Small intestine (tissue), 7 donors: ENCODE measurements at regions not wholly inside any gene's neighbourhood (a gene's known extent, or its start where the extent isn't known, plus 50 kb on each side); places are given as distances from the start of the nearest gene placed in this dataset.
A peak's percentile ranks its signal among the peaks of the same experiment; 100 is the strongest.
"Not testable (repeated sequence)": the region's sequence is repeated elsewhere in the genome, so short reads cannot be mapped to it uniquely, and the experiment has no call there.

ENCODE experiments used
- DNase-seq, 2 donors: peaks; one replicate each; pipeline versions ENCODE4 v3.0.0 to v3.0.0-alpha.2; 2013
- FAIRE-seq: peaks from 2 replicates; lab custom pipeline; 2012; peaks lifted over from hg19 to GRCh38; lab: Jason Lieb, UNC
- H3K27ac ChIP-seq, 3 donors: one replicate each; pipeline ENCODE4 v1.5.1; 2013; ENCODE audit warnings: low read length in 2 of 3, mild to moderate bottlenecking in 2 of 3, control low read depth in 1 of 3, inconsistent platforms in 1 of 3, low read depth in 1 of 3, moderate library complexity in 1 of 3
- H3K27me3 ChIP-seq, 3 donors: one replicate each; pipeline ENCODE4 v1.6.1; 2013; ENCODE audit warnings: low read length in 3 of 3, inconsistent platforms in 1 of 3; ENCODE audit not compliant: control insufficient read depth in 3 of 3, insufficient read depth in 3 of 3
- H3K36me3 ChIP-seq, 3 donors: one replicate each; pipeline ENCODE4 v1.6.1; 2013; ENCODE audit warnings: low read length in 3 of 3, inconsistent platforms in 1 of 3, low read depth in 1 of 3, mild to moderate bottlenecking in 1 of 3, moderate library complexity in 1 of 3; ENCODE audit not compliant: control insufficient read depth in 3 of 3, insufficient read depth in 2 of 3
- H3K4me1 ChIP-seq, 3 donors: one replicate each; pipeline ENCODE4 v1.6.1; 2013; ENCODE audit warnings: low read length in 2 of 3, inconsistent platforms in 1 of 3, low read depth in 1 of 3, mild to moderate bottlenecking in 1 of 3, moderate library complexity in 1 of 3; ENCODE audit not compliant: control insufficient read depth in 3 of 3, insufficient read depth in 2 of 3
- H3K4me3 ChIP-seq, 3 donors: one replicate each; pipeline ENCODE4 v1.5.1; 2013; ENCODE audit warnings: low read length in 3 of 3, control low read depth in 1 of 3, inconsistent platforms in 1 of 3, low read depth in 1 of 3, mild to moderate bottlenecking in 1 of 3, moderate library complexity in 1 of 3
- H3K9me3 ChIP-seq, 2 donors: one replicate each; pipeline ENCODE4 v1.6.1; 2013; ENCODE audit warnings: low read depth in 1 of 2, low read length in 1 of 2; ENCODE audit not compliant: control insufficient read depth in 2 of 2, insufficient read depth in 1 of 2
- WGBS, 3 donors: extraction: QIAGEN DNeasy Blood & Tissue Kit; methylation state at CpG; one replicate each; pipeline ENCODE4 v1.1.7; 2013; 5-methylcytosine and 5-hydroxymethylcytosine counted together
- donor health status: healthy with polysubstance abuse.
- donor health status: control.
- donor health status: control.
- donor health status: Bipolar disorder and iron deficiency.
- donor health status: healthy.

DNA sequence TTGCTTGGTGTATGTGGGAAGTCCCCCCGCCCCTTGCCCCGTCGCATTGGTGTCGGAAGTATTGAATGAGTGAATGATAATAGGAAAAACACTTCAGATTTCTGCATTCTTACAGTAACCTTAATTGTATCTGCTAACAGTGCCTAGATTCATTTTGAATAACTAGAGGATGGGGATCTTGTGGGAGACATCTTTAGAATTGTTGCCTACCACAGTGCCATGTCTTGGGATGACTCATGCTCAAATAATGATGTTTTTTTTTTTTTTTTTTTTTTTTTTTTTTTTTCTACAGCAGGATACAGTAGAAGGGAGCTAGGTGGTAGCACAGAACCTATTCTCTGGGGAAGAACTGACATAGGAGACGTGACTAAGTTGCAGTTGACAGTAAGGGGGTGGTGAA is 237.9 kb downstream of the USP25 start:
- FAIRE-seq: no peak
- H3K4me1 ChIP-seq: no peaks in the 10 kb centered on the region
- WGBS, 3 donors: 83 to 93% (median 88%) methylated on average over 5 of the region's 5 CpGs

DNA sequence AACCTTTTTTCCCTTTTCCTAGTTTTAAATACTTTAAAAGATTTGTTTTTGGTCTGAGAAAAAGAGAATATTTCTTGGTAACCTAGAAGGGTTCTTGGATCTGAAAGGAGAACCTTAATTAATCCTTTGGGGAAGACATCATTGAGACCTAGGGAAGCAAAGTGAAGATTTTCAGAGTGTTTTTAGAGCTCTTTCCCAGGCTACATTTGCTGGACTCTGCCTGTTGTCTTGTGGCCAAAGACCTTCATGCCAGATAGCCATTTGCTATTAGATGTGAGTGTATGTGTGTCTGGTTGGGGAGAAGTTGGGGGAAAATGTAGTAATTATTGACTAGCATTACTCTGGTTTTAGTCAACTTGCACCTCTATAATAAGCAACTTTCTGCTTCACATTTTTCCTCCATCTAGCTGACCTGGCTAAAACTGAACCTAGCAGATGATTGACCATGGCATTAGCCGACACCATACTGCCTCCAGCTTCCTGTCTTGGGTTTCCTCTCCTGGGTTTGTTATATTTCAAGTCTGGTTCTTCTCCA is 239.1 kb downstream of the USP25 start:
- no peaks in the 10 kb centered on the region for H3K27me3 ChIP-seq
- no peak overlapping the region for H3K27ac ChIP-seq
- no peak for FAIRE-seq
- H3K9me3 ChIP-seq: no peaks in the 10 kb centered on the region
- H3K4me1 ChIP-seq: no peaks in the 10 kb centered on the region
- 78 to 86% (median 81%) methylated on average over 1 of the region's 1 CpG for WGBS, 3 donors
- no peaks in the 10 kb centered on the region for H3K36me3 ChIP-seq
- H3K4me3 ChIP-seq: no peak overlapping the region
- DNase-seq: no peak

More for the DNA sequence above, 237.9 kb downstream of the USP25 start:
- no peaks in the 10 kb centered on the region for H3K9me3 ChIP-seq
- H3K4me3 ChIP-seq: no peak overlapping the region
- no peaks in the 10 kb centered on the region for H3K36me3 ChIP-seq
- H3K27me3 ChIP-seq: no peaks in the 10 kb centered on the region
- no peak for DNase-seq
- H3K27ac ChIP-seq: no peak overlapping the region

DNA sequence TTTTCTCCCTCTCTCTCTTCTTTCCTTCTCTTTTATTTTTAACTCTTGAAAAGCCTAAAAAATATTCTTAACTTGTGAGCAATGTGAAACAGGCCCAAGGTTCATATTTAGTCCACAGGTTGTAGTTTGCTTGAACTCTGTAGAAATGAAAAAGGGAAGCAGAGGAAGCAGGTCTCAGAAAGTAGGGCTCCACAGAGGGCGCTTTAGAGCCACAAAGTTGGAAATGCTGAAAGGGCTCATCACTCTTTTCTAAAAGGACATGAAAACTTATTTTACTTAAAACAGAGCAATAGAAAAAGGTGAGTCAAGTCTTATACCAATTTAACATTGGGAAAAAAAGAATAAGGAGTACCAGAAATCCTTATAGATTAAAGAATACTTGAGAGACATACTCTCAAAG is 247.0 kb downstream of the USP25 start:
- FAIRE-seq: no peak
- 24 to 51% (median 33%) methylated on average over 1 of the region's 1 CpG for WGBS, 3 donors
- H3K4me3 ChIP-seq: no peak overlapping the region

DNA sequence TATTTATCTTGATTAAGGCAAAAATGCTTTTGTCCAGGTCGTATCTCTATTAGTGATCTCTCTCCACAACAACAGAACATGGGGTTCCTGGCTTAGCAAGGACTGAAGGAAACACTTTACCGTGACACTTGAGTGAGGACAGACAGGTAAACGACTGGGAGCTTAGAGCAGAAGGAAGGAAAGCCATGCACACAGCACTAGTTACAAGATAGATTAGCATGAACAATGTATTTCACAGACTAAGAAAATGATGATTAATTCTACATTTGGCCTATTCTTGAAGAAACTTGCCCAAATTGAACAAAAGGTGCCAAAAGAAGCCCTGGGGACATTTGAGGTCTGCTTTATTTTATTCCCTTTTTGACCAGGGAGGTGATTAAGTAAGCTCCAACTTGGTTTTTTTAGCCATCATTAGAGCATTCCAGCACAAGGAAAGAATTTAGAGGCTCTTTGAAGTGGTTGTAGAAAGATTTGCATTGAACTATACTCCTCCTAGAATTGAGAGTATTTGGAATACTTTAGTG is 248.5 kb downstream of the USP25 start:
- Histone ChIP-seq H3K9me3 (no peaks in the 10 kb centered on the region), H3K36me3 (no peaks in the 10 kb centered on the region), H3K4me1 (no peaks in the 10 kb centered on the region), H3K27me3 (no peaks in the 10 kb centered on the region), H3K27ac (no peak overlapping the region), H3K4me3 (no peak overlapping the region)
- DNase-seq (no peak), FAIRE-seq (no peak)
- WGBS, 3 donors: 44 to 59% (median 55%) methylated on average over 3 of the region's 3 CpGs

More for the DNA sequence above, 247.0 kb downstream of the USP25 start:
- no peaks in the 10 kb centered on the region for H3K36me3 ChIP-seq
- DNase-seq: no peak
- no peaks in the 10 kb centered on the region for H3K4me1 ChIP-seq
- no peak overlapping the region for H3K27ac ChIP-seq
- no peaks in the 10 kb centered on the region for H3K9me3 ChIP-seq
- H3K27me3 ChIP-seq: no peaks in the 10 kb centered on the region

DNA sequence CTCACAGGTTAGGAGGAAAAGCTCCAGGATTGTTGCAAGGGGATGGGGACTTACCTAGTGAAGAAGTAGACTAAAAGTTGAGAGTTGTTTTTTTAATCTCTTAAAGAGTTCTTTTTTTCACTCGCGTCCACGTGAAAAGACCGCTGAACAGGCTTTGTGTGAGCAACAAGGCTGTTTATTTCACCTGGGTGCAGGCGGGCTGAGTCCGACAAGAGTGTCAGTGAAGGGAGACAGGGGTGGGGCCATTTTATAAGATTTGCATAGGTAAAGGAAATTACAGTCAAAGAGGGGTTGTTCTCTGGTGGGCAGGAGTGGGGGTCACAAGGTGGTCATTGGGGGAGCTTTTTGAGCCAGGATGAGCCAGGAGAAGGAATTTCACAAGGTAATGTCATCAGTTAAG is 249.7 kb downstream of the USP25 start:
- not testable (repeated sequence) for H3K9me3 ChIP-seq, DNase-seq, H3K4me1 ChIP-seq

DNA sequence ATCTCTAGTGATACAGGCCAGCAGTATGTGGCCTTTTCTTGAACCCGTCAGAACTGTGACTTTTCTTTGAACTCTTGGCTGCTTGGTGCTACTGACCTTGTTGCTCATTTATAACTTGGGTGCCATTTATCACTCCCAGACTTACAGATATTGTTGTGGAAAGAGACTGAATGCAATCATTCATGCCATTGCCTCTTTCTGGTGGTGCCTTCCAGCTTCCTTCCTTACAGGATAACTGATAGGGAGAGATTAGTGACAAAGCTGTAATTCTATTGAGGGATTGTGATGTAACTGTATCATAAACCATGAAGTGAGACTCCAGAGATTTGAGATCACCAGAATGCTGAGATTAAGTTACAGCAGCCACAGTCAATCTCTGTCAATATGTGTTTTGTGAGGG is 256.5 kb downstream of the USP25 start:
- DNase-seq (peak in 1 of 2 donors; percentile 9), FAIRE-seq (no peak)

More for the DNA sequence above, 249.7 kb downstream of the USP25 start:
- FAIRE-seq, H3K36me3 ChIP-seq, H3K27me3 ChIP-seq, H3K4me3 ChIP-seq, H3K27ac ChIP-seq: not testable (repeated sequence)
- WGBS, 3 donors: 94 to 98% (median 98%) methylated on average over 6 of the region's 6 CpGs

DNA sequence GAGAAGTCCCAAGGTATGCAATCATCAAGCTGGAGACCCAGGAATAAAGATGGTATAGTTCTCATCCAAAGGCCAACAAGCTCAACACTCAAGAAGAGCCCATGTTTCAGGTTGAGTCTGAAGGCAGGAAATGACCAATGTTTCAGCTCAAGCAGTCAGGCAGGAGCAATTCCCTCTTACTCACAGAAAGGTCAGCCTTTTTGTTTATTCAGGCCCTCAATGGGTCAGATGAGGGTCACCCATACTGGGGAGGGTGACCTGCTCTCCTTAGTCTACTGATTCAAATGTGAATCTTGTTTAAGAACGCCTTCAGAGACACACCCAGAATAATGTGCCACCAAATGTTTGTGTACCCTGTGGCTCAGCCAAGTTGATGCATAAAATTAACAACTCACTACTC is 262.4 kb downstream of the USP25 start:
- Histone ChIP-seq H3K4me3 (no peak overlapping the region), H3K27ac (no peak overlapping the region), H3K9me3 (no peaks in the 10 kb centered on the region), H3K27me3 (no peaks in the 10 kb centered on the region), H3K36me3 (no peaks in the 10 kb centered on the region), H3K4me1 (no peaks in the 10 kb centered on the region)
- no peak for DNase-seq
- WGBS, 3 donors: 25 to 55% (median 26%) methylated on average over 1 of the region's 1 CpG
- FAIRE-seq: no peak

More for the DNA sequence above, 256.5 kb downstream of the USP25 start:
- H3K9me3 ChIP-seq: no peaks in the 10 kb centered on the region
- H3K27me3 ChIP-seq: no peaks in the 10 kb centered on the region
- 26 to 33% (median 33%) methylated on average over 1 of the region's 1 CpG for WGBS, 3 donors
- H3K36me3 ChIP-seq: no peaks in the 10 kb centered on the region
- H3K4me1 ChIP-seq: no peaks in the 10 kb centered on the region
- no peak overlapping the region for H3K27ac ChIP-seq
- no peak overlapping the region for H3K4me3 ChIP-seq

DNA sequence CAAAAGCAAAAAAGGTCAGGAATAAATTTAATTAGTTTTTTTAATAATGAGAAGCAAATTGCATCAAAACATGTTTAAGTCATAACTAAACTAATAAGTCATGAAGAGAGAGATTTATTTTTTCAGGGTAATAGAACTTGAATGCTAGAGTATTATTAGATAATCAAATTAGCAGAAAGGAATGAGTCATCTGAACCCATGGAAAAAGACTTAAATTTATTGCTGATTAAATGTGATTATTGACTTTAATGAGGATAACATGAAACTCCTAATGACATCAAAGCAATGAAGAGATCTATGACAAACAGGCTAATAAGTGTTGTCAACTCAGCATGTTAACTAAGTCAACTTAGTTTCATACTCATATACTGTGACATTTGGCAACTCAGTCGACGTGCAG is 264.2 kb downstream of the USP25 start:
- no peak overlapping the region for H3K27ac ChIP-seq
- DNase-seq (no peak), FAIRE-seq (no peak)
- 91 to 94% (median 92%) methylated on average over 2 of the region's 2 CpGs for WGBS, 3 donors
- H3K36me3 ChIP-seq: no peaks in the 10 kb centered on the region
- H3K9me3 ChIP-seq: no peaks in the 10 kb centered on the region
- no peaks in the 10 kb centered on the region for H3K27me3 ChIP-seq
- no peaks in the 10 kb centered on the region for H3K4me1 ChIP-seq
- H3K4me3 ChIP-seq: no peak overlapping the region

DNA sequence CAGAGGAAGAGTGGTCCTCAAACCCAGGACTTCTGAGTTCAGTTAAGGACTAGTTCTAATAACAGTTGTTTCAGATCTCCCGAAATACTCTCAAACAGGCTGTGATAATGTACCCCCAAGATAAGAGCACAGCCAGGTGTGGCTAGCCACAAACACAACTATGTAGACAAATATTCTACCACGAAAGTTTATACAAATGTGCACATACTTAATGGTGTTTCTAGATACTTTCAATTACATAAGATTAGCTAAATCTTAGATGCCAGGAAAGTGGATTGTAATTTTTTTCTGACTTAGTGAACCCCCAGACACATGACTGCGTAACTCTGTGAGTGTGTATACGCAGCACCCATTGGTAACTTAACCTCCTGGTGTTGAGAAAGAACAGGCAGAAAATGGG is 270.0 kb downstream of the USP25 start:
- Histone ChIP-seq H3K27me3 (no peaks in the 10 kb centered on the region), H3K4me1 (no peaks in the 10 kb centered on the region), H3K36me3 (no peaks in the 10 kb centered on the region), H3K27ac (no peak overlapping the region), H3K9me3 (no peaks in the 10 kb centered on the region), H3K4me3 (no peak overlapping the region)
- 81 to 91% (median 88%) methylated on average over 4 of the region's 4 CpGs for WGBS, 3 donors
- DNase-seq (no peak), FAIRE-seq (no peak)
